ENCODE measurements at regions not wholly inside any gene's neighbourhood (a gene's known extent, or its start where the extent isn't known, plus 50 kb on each side); places are given as distances from the start of the nearest gene placed in this dataset.

DNA sequence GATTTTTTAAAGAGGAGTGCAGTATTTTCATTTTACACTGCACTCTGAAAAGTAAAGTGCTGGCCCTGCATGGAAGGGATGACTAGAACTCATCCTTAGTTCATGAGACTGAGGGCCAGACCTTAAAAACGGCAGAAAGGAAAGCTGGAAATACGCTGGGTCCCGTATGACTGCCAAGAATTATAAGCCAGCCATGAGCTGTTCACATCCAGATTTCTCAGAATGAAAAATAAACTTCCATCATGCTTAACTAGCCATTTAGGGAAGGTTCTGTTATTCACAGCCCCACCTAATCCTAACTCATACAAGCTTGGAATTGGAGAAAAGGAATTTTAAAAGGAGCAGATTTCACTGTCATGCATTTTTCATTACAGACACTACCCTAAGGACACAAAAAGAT lies 894.4 kb downstream of the FAT4 start:
- ATAC-seq (ENCODE audit: low FRiP score in 2 of 2) (peak in 1 of 2 donors; percentile 47), DNase-seq (no peak)

GRCh38 chr4:126213996-126214395 lies 899.2 kb downstream of the FAT4 start:
- Histone ChIP-seq H3K27ac (no peak overlapping the region), H3K4me3 (no peak overlapping the region), H3K27me3 (no peaks in the 10 kb centered on the region), H3K9me3 (no peaks in the 10 kb centered on the region), H3K36me3 (no peaks in the 10 kb centered on the region), H3K4me1 (no peaks in the 10 kb centered on the region)
- DNase-seq, result peak in 1 of 2 donors; percentile 72
- TF ChIP-seq CTCF (IDR thresholded peaks at IDR 0.05) (no peak), EP300 (IDR thresholded peaks at IDR 0.05) (no peak), POLR2A (IDR thresholded peaks at IDR 0.05) (no peak), POLR2AphosphoS5 (IDR thresholded peaks at IDR 0.05) (no peak)
- ATAC-seq (ENCODE audit: low FRiP score in 2 of 2), result peak in 1 of 2 donors; percentile 17
- WGBS, 2 donors, result 56 to 57% methylated on average over 3 of the region's 3 CpGs

More for the DNA sequence above, 894.4 kb downstream of the FAT4 start:
- Histone ChIP-seq H3K27me3 (no peaks in the 10 kb centered on the region), H3K9me3 (no peaks in the 10 kb centered on the region), H3K27ac (no peak overlapping the region), H3K4me1 (no peaks in the 10 kb centered on the region), H3K36me3 (no peaks in the 10 kb centered on the region), H3K4me3 (no peak overlapping the region)
- TF ChIP-seq POLR2A (IDR thresholded peaks at IDR 0.05) (no peak), POLR2AphosphoS5 (IDR thresholded peaks at IDR 0.05) (no peak), EP300 (IDR thresholded peaks at IDR 0.05) (no peak), CTCF (IDR thresholded peaks at IDR 0.05) (no peak)
- WGBS, 2 donors, result 72 to 81% methylated on average over 3 of the region's 3 CpGs

GRCh38 chr4:126215759-126216158 lies 901.0 kb downstream of the FAT4 start:
- no peak overlapping the region for H3K27ac ChIP-seq
- H3K4me1 ChIP-seq, result no peaks in the 10 kb centered on the region
- DNase-seq, result no peak
- no peaks in the 10 kb centered on the region for H3K36me3 ChIP-seq
- no peak overlapping the region for H3K4me3 ChIP-seq
- TF ChIP-seq EP300 (IDR thresholded peaks at IDR 0.05) (no peak), POLR2AphosphoS5 (IDR thresholded peaks at IDR 0.05) (no peak), CTCF (IDR thresholded peaks at IDR 0.05) (no peak), POLR2A (IDR thresholded peaks at IDR 0.05) (no peak)
- WGBS, 2 donors, result 58 to 68% methylated on average over 1 of the region's 1 CpG
- no peaks in the 10 kb centered on the region for H3K27me3 ChIP-seq
- H3K9me3 ChIP-seq, result no peaks in the 10 kb centered on the region
- no peak for ATAC-seq (ENCODE audit: low FRiP score in 2 of 2)

- ATAC-seq (ENCODE audit: low FRiP score in 2 of 2) (no peak), DNase-seq (no peak)
- H3K4me3 ChIP-seq, result no peak overlapping the region
- H3K27me3 ChIP-seq, result no peaks in the 10 kb centered on the region
- no peak for TF ChIP-seq CTCF (IDR thresholded peaks at IDR 0.05)
- no peak for TF ChIP-seq POLR2AphosphoS5 (IDR thresholded peaks at IDR 0.05)
- TF ChIP-seq POLR2A (IDR thresholded peaks at IDR 0.05), result no peak
- H3K9me3 ChIP-seq, result no peaks in the 10 kb centered on the region
- H3K27ac ChIP-seq, result no peak overlapping the region
- no peaks in the 10 kb centered on the region for H3K36me3 ChIP-seq
- peaks cover 0 to 3% (median 0%) of the 10 kb centered on the region in 4 donors for H3K4me1 ChIP-seq
These were observed 901.9 kb downstream of the FAT4 start for GRCh38 chr4:126216611-126217010.

DNA sequence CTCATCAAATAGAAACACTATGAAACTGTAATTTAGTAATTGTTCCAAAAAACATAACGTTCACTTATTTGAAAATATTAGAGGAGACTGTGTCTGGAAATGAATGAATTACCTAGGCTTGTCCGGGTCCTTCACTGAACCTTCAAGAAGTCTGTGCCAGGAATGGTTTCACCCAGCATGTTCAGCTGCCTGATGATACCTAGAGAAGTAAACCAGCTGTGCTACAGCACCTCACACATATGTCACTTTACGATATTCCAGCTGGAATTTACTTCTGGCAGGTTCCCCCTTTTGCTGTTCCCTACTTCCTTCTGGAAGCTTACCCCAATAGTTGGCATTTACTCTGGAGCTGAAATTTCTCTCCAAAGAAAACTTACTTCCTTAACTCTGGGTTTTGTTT lies 906.5 kb downstream of the FAT4 start:
- Histone ChIP-seq H3K4me1 (peaks cover 0 to 6% (median 0%) of the 10 kb centered on the region in 4 donors), H3K27me3 (no peaks in the 10 kb centered on the region), H3K9me3 (no peaks in the 10 kb centered on the region), H3K27ac (no peak overlapping the region), H3K4me3 (no peak overlapping the region), H3K36me3 (no peaks in the 10 kb centered on the region)
- TF ChIP-seq POLR2AphosphoS5 (IDR thresholded peaks at IDR 0.05), result no peak
- TF ChIP-seq CTCF (IDR thresholded peaks at IDR 0.05), result no peak
- no peak for TF ChIP-seq EP300 (IDR thresholded peaks at IDR 0.05)
- no peak for TF ChIP-seq POLR2A (IDR thresholded peaks at IDR 0.05)
- WGBS, 2 donors, result 74 to 77% methylated on average over 3 of the region's 3 CpGs
- no peak for DNase-seq
- no peak for ATAC-seq (ENCODE audit: low FRiP score in 2 of 2)
